Loucy (cell line): ENCODE measurements at regions not wholly inside any gene's neighbourhood (a gene's known extent, or its start where the extent isn't known, plus 50 kb on each side); places are given as distances from the start of the nearest gene placed in this dataset.

ENCODE experiments used
- H2AFZ ChIP-seq: fragments of 200-600 bp; sonication (generic); 2 replicates; pipeline ENCODE4 v1.6.0; 2016; ENCODE audit warnings: antibody characterized with exemption, mild to moderate bottlenecking, low read length, moderate library complexity
- H3F3A ChIP-seq: fragments of 200-600 bp; 2 replicates; pipeline ENCODE4 v1.6.0; 2016; ENCODE audit warnings: antibody characterized with exemption, low read depth, mild to moderate bottlenecking
- H3K27me3 ChIP-seq: fragments of 200-600 bp; sonication (generic); 2 replicates; pipeline ENCODE4 v1.6.1; 2014; ENCODE audit warnings: low read length, mild to moderate bottlenecking; ENCODE audit not compliant: insufficient read depth, poor library complexity, severe bottlenecking
- H3K36me3 ChIP-seq: fragments of 200-600 bp; sonication (generic); 2 replicates; pipeline ENCODE4 v1.6.1; 2016; ENCODE audit warnings: low read length; ENCODE audit not compliant: insufficient read depth
- H3K4me1 ChIP-seq: fragments of 200-600 bp; sonication (generic); 2 replicates; pipeline ENCODE4 v1.5.1; 2014; ENCODE audit warnings: low read length, mild to moderate bottlenecking; ENCODE audit not compliant: insufficient read depth, poor library complexity, severe bottlenecking
- H3K4me2 ChIP-seq: fragments of 200-600 bp; sonication (generic); 2 replicates; pipeline ENCODE4 v1.6.0; 2014; ENCODE audit warnings: antibody characterized with exemption, low read length, low read depth, mild to moderate bottlenecking; ENCODE audit not compliant: poor library complexity, severe bottlenecking
- H3K4me3 ChIP-seq: fragments of 200-600 bp; sonication (generic); 2 replicates; pipeline ENCODE4 v1.5.1; 2014; ENCODE audit warnings: low read length, mild to moderate bottlenecking, mixed read lengths; ENCODE audit not compliant: poor library complexity, severe bottlenecking
- H3K79me2 ChIP-seq: fragments of 200-600 bp; sonication (generic); 2 replicates; pipeline ENCODE4 v1.6.1; 2014; ENCODE audit warnings: low read length; ENCODE audit not compliant: insufficient read depth
- H3K9ac ChIP-seq: fragments of 200-600 bp; sonication (generic); 2 replicates; pipeline ENCODE4 v1.6.0; 2014; ENCODE audit warnings: mild to moderate bottlenecking, low read depth, low read length, moderate library complexity; ENCODE audit not compliant: poor library complexity, severe bottlenecking
- H3K9me2 ChIP-seq: fragments of 200-600 bp; sonication (generic); replicated peaks from 2 replicates; pipeline ENCODE4 v1.6.1; 2016; ENCODE audit warnings: low read depth, low read length, mixed read lengths
- H3K9me3 ChIP-seq: fragments of 200-600 bp; sonication (generic); 2 replicates; pipeline ENCODE4 v1.6.1; 2014; ENCODE audit warnings: mild to moderate bottlenecking, antibody characterized with exemption, low read length, low read depth; ENCODE audit not compliant: insufficient read depth
- H4K20me1 ChIP-seq: fragments of 200-600 bp; sonication (generic); 2 replicates; pipeline ENCODE4 v1.6.0; 2014; ENCODE audit warnings: antibody characterized with exemption, low read length, mild to moderate bottlenecking; ENCODE audit not compliant: insufficient read depth, poor library complexity, severe bottlenecking
- EZH2phosphoT487 ChIP-seq: fragments of 200-600 bp; IDR thresholded peaks from 2 replicates; pipeline ENCODE4 v1.6.1; 2018; ENCODE audit warnings: antibody characterized with exemption, mild to moderate bottlenecking, moderate library complexity, borderline replicate concordance
- TF ChIP-seq, protein P1 (sequence below): fragments of 200-600 bp; sonication (generic); conservative IDR thresholded peaks from 2 replicates; pipeline ENCODE4 v1.5.1; 2014; ENCODE audit warnings: mild to moderate bottlenecking, antibody characterized with exemption, low read length

DNA sequence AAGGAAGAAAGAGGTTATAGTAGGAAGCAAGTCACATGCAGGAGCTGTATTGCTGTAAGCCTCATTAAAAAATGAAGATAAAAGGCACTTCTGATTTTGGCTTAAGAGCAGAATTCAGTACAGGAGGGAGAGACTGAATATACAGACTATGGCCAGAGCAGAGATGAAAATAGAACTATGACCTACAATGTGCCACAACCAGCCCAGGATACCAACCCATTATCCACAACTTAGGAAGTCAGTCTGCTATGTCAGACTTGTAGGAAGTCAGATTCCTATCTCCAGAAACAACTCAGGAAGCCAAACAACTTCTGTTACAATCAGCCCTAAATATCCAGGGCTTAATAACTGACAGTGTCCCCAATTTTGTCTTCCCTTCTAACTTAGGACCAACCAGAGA is 156.2 kb upstream of the ANKH start:
- no peak overlapping the region for H3K4me2 ChIP-seq
- no peak overlapping the region for H3K4me3 ChIP-seq
- no peaks in the 10 kb centered on the region for H3K79me2 ChIP-seq
- no peaks in the 10 kb centered on the region for H4K20me1 ChIP-seq
- no peaks in the 10 kb centered on the region for H3K36me3 ChIP-seq
- H2AFZ ChIP-seq, result no peak overlapping the region
- no peak for TF ChIP-seq EZH2phosphoT487
- TF ChIP-seq, protein P1, sequence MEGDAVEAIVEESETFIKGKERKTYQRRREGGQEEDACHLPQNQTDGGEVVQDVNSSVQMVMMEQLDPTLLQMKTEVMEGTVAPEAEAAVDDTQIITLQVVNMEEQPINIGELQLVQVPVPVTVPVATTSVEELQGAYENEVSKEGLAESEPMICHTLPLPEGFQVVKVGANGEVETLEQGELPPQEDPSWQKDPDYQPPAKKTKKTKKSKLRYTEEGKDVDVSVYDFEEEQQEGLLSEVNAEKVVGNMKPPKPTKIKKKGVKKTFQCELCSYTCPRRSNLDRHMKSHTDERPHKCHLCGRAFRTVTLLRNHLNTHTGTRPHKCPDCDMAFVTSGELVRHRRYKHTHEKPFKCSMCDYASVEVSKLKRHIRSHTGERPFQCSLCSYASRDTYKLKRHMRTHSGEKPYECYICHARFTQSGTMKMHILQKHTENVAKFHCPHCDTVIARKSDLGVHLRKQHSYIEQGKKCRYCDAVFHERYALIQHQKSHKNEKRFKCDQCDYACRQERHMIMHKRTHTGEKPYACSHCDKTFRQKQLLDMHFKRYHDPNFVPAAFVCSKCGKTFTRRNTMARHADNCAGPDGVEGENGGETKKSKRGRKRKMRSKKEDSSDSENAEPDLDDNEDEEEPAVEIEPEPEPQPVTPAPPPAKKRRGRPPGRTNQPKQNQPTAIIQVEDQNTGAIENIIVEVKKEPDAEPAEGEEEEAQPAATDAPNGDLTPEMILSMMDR, result no peak
- H3K9me3 ChIP-seq, result peaks cover 4% of the 10 kb centered on the region; the same call in 1 of the 2 replicates
- H3K9me2 ChIP-seq, result no peaks in the 10 kb centered on the region
- no peak overlapping the region for H3K9ac ChIP-seq
- H3F3A ChIP-seq, result no peaks in the 10 kb centered on the region
- peaks cover 13% of the 10 kb centered on the region for H3K4me1 ChIP-seq
- no peaks in the 10 kb centered on the region for H3K27me3 ChIP-seq

DNA sequence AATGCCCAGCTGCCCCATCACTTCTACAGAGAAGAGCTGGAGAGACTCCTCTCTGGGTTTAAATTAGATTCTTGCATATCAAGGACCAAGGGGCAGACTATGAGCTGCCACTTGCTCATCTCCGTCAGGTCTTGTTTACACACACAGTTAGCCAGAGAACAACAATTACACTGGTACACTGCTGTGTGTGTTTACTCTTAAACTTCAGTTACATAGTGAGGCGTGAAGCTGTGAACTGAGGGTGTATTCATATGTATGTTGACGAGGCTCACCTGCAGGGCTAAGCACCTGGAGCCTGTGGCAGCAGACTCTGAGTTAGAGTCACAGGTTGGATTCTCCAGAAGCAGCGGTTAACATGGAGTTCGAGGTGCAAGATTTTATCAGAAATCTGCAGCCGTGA is 155.4 kb upstream of the ANKH start:
- H3F3A ChIP-seq, result no peaks in the 10 kb centered on the region
- no peak overlapping the region for H3K4me2 ChIP-seq
- H3K9ac ChIP-seq, result no peak overlapping the region
- no peaks in the 10 kb centered on the region for H4K20me1 ChIP-seq
- H3K9me2 ChIP-seq, result no peaks in the 10 kb centered on the region
- no peak overlapping the region for H3K4me3 ChIP-seq
- H3K9me3 ChIP-seq, result peaks cover 4% of the 10 kb centered on the region; the same call in 1 of the 2 replicates
- H2AFZ ChIP-seq, result no peak overlapping the region
- H3K36me3 ChIP-seq, result no peaks in the 10 kb centered on the region
- H3K27me3 ChIP-seq, result no peaks in the 10 kb centered on the region
- TF ChIP-seq, protein P1, result no peak
- TF ChIP-seq EZH2phosphoT487, result no peak
- peaks cover 13% of the 10 kb centered on the region for H3K4me1 ChIP-seq
- no peaks in the 10 kb centered on the region for H3K79me2 ChIP-seq

DNA sequence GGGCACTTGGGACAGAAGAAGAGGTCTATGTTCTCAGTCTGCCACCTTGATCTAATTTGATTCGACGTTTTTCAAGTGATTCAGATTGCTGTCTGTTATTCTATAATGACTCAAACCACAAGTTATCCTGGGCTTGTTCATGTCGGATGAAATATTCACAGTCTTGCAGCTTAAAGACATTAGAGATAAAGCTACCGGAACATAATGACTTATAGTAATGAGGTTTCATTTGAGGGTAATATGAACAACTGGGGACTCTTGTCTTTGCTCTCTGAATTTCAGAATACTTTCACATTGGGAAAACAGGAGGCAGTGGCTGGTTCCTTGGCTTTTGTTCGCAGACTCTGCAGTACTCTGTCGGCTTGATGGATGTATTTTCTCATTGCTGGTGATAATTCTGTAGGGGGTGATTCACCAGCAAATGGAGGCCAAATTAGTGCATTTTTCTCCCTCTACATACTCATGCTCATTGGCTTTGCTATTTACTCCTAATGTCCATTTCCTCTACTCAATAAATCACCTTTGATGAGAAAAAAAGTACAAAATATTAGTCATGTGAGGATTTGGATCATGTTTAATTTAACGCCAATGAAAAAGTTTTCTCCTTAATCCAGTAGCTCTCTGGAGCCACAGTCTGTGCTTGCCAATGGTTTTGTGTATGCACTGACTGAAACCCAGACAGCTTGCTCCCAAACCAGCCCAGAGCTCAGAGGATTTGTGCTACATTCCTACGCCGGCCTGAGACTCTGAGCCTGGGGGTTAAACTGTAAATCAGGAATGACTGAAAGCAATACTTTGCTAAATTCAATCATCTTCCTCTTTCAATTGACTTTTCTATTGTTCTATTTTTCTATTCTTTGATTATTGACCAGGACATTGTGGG is 154.7 kb upstream of the ANKH start:
- no peak overlapping the region for H3K9ac ChIP-seq
- H3K36me3 ChIP-seq, result no peaks in the 10 kb centered on the region
- no peak overlapping the region for H3K4me3 ChIP-seq
- H3K4me1 ChIP-seq, result peaks cover 13% of the 10 kb centered on the region
- no peak overlapping the region for H3K4me2 ChIP-seq
- H2AFZ ChIP-seq, result no peak overlapping the region
- no peaks in the 10 kb centered on the region for H4K20me1 ChIP-seq
- TF ChIP-seq, protein P1, result no peak
- no peak for TF ChIP-seq EZH2phosphoT487
- no peaks in the 10 kb centered on the region for H3K27me3 ChIP-seq
- no peaks in the 10 kb centered on the region for H3K9me2 ChIP-seq
- peaks cover 4% of the 10 kb centered on the region; the same call in 1 of the 2 replicates for H3K9me3 ChIP-seq
- no peaks in the 10 kb centered on the region for H3K79me2 ChIP-seq
- no peaks in the 10 kb centered on the region for H3F3A ChIP-seq
